ENCODE measurements at regions not wholly inside any gene's neighbourhood (a gene's known extent, or its start where the extent isn't known, plus 50 kb on each side); places are given as distances from the start of the nearest gene placed in this dataset.

- no peak for ATAC-seq
Measured at GRCh38 chr2:71888751-71889445, 258.8 kb downstream of the CYP26B1 start.

GRCh38 chr2:71887196-71887595 is 260.5 kb downstream of the CYP26B1 start:
- no peak for ATAC-seq

- no peak for ATAC-seq
Measured at GRCh38 chr2:71886241-71886640, 261.4 kb downstream of the CYP26B1 start.

GRCh38 chr2:71884303-71885042 is 263.2 kb downstream of the CYP26B1 start:
- no peak for ATAC-seq

- no peak for ATAC-seq
Measured at GRCh38 chr2:71882949-71883472, 264.7 kb downstream of the CYP26B1 start.

- no peak for ATAC-seq
Measured at GRCh38 chr2:71882236-71882946, 265.3 kb downstream of the CYP26B1 start.

GRCh38 chr2:71880846-71881610 is 266.6 kb downstream of the CYP26B1 start:
- ATAC-seq = no peak

GRCh38 chr2:71880287-71880686 is 267.4 kb downstream of the CYP26B1 start:
- ATAC-seq = no peak

- ATAC-seq = no peak
Measured at GRCh38 chr2:71879509-71880184, 268.0 kb downstream of the CYP26B1 start.

GRCh38 chr2:71878626-71879508 is 268.8 kb downstream of the CYP26B1 start:
- no peak for ATAC-seq

GRCh38 chr2:71877636-71878035 is 270.0 kb downstream of the CYP26B1 start:
- no peak for ATAC-seq

GRCh38 chr2:71876542-71877451 is 270.9 kb downstream of the CYP26B1 start:
- ATAC-seq = no peak

- ATAC-seq = no peak
Measured at GRCh38 chr2:71872466-71873051, 275.1 kb downstream of the CYP26B1 start.

GRCh38 chr2:71865391-71865965 is 282.2 kb downstream of the CYP26B1 start:
- ATAC-seq = no peak

- no peak for ATAC-seq
Measured at GRCh38 chr2:71864085-71864484, 283.6 kb downstream of the CYP26B1 start.

GRCh38 chr2:71863396-71863795 is 284.3 kb downstream of the CYP26B1 start:
- no peak for ATAC-seq

GRCh38 chr2:71862921-71863320 is 284.7 kb downstream of the CYP26B1 start:
- no peak for ATAC-seq

- no peak for ATAC-seq
Measured at GRCh38 chr2:71861186-71862160, 286.2 kb downstream of the CYP26B1 start.

Data from activated CD4-positive, CD25-positive, alpha-beta regulatory T cell treated with anti-CD3 and anti-CD28 coated beads, Interleukin-2, amount 50 U/mL, for 24 hours (primary cell).